Neural progenitor cell (in vitro differentiated cells): ENCODE measurements at regions not wholly inside any gene's neighbourhood (a gene's known extent, or its start where the extent isn't known, plus 50 kb on each side); places are given as distances from the start of the nearest gene placed in this dataset.

Experiments used
- DNase-seq: peaks from one replicate; pipeline ENCODE4 v3.0.0-alpha.2; 2016; ENCODE audit warnings: low spot score
- H2AFZ ChIP-seq: fragments of 200-600 bp; sonication (generic); replicated peaks from 2 replicates; pipeline ENCODE4 v1.6.1; 2016; ENCODE audit warnings: antibody characterized with exemption
- H3F3A ChIP-seq: fragments of 200-600 bp; sonication (generic); 2 replicates; pipeline ENCODE4 v1.6.1; 2016; ENCODE audit warnings: antibody characterized with exemption, low read depth
- H3K27ac ChIP-seq: fragments of 200-600 bp; sonication (generic); 2 replicates; pipeline ENCODE4 v1.5.1; 2016; ENCODE audit warnings: mild to moderate bottlenecking
- H3K27me3 ChIP-seq: fragments of 200-600 bp; sonication (generic); 2 replicates; pipeline ENCODE4 v1.6.1; 2016; ENCODE audit warnings: mild to moderate bottlenecking, moderate library complexity
- H3K36me3 ChIP-seq: fragments of 200-600 bp; sonication (generic); 2 replicates; pipeline ENCODE4 v1.5.1; 2016
- H3K4me1 ChIP-seq: fragments of 200-600 bp; sonication (generic); 2 replicates; pipeline ENCODE4 v1.6.1; 2016; ENCODE audit warnings: mixed run types
- H3K4me2 ChIP-seq: fragments of 200-600 bp; sonication (generic); 2 replicates; pipeline ENCODE4 v1.6.1; 2016
- H3K4me3 ChIP-seq: fragments of 200-600 bp; sonication (generic); 2 replicates; pipeline ENCODE4 v1.5.1; 2016
- H3K79me2 ChIP-seq: fragments of 200-600 bp; sonication (generic); 2 replicates; pipeline ENCODE4 v1.6.1; 2016; ENCODE audit warnings: low read depth
- H3K9ac ChIP-seq: fragments of 200-600 bp; sonication (generic); 2 replicates; pipeline ENCODE4 v1.6.1; 2016
- H3K9me3 ChIP-seq: fragments of 200-600 bp; sonication (generic); 2 replicates; pipeline ENCODE4 v1.5.1; 2016; ENCODE audit warnings: low read depth
- H4K20me1 ChIP-seq: fragments of 200-600 bp; sonication (generic); 2 replicates; pipeline ENCODE4 v1.6.1; 2016; ENCODE audit warnings: low read depth
- H3K27ac Mint-ChIP-seq: 3 replicates; pipeline ENCODE4 v1.8.0; 2021; ENCODE audit warnings: mixed read lengths
- H3K27me3 Mint-ChIP-seq: 2 replicates; pipeline ENCODE4 v1.8.0; 2022; ENCODE audit warnings: low read depth, mild to moderate bottlenecking, inconsistent platforms, moderate library complexity, mixed read lengths; ENCODE audit not compliant: insufficient read depth
- H3K36me3 Mint-ChIP-seq: 3 replicates; pipeline ENCODE4 v1.8.0; 2021; ENCODE audit warnings: mixed read lengths
- H3K4me1 Mint-ChIP-seq: 3 replicates; pipeline ENCODE4 v1.8.0; 2021; ENCODE audit warnings: mixed read lengths
- H3K4me3 Mint-ChIP-seq: 3 replicates; pipeline ENCODE4 v1.8.0; 2021; ENCODE audit warnings: mild to moderate bottlenecking, moderate library complexity, mixed read lengths
- H3K9me3 Mint-ChIP-seq: 3 replicates; pipeline ENCODE4 v1.8.0; 2020; ENCODE audit warnings: mixed read lengths
- CTCF ChIP-seq: fragments of 200-600 bp; sonication (generic); IDR thresholded peaks from 2 replicates; pipeline ENCODE4 v1.5.1; 2017; ENCODE audit warnings: antibody characterized with exemption, mild to moderate bottlenecking
- EZH2 ChIP-seq: fragments of 200-600 bp; sonication (generic); IDR thresholded peaks from 2 replicates; pipeline ENCODE4 v1.6.1; 2017; ENCODE audit warnings: antibody characterized with exemption, mild to moderate bottlenecking, moderate library complexity
- EZH2phosphoT487 ChIP-seq: fragments of 200-600 bp; sonication (generic); IDR thresholded peaks from 2 replicates; pipeline ENCODE4 v1.6.1; 2017; ENCODE audit warnings: antibody characterized with exemption

- Histone ChIP-seq H2AFZ (no peak overlapping the region), H4K20me1 (no peaks in the 10 kb centered on the region), H3K27ac (no peak overlapping the region), H3K36me3 (no peaks in the 10 kb centered on the region), H3K9me3 (no peaks in the 10 kb centered on the region), H3K9ac (no peak overlapping the region), H3K79me2 (no peaks in the 10 kb centered on the region), H3K4me2 (no peak overlapping the region), H3F3A (no peaks in the 10 kb centered on the region), H3K4me3 (no peak overlapping the region), H3K4me1 (no peaks in the 10 kb centered on the region), H3K27me3 (no peaks in the 10 kb centered on the region)
- Mint-ChIP-seq H3K36me3 (no peaks in the 10 kb centered on the region), H3K4me3 (no peak overlapping the region), H3K27ac (no peak overlapping the region), H3K4me1 (peaks cover 6% of the 10 kb centered on the region), H3K9me3 (no peaks in the 10 kb centered on the region), H3K27me3 (peaks cover 7% of the 10 kb centered on the region)
- DNase-seq, result no peak
- TF ChIP-seq CTCF (peak; percentile 35), EZH2 (no peak)
These were observed 667.0 kb downstream of the BCL11B start for GRCh38 chr14:98605043-98605442.

- Histone ChIP-seq H3K27me3 (no peaks in the 10 kb centered on the region), H3K4me2 (no peak overlapping the region), H3K27ac (no peak overlapping the region), H3F3A (no peaks in the 10 kb centered on the region), H3K4me3 (no peak overlapping the region), H3K4me1 (no peaks in the 10 kb centered on the region), H3K9ac (no peak overlapping the region), H3K79me2 (no peaks in the 10 kb centered on the region), H3K9me3 (no peaks in the 10 kb centered on the region), H2AFZ (peak overlapping the region; percentile 10), H3K36me3 (no peaks in the 10 kb centered on the region), H4K20me1 (no peaks in the 10 kb centered on the region)
- H3K27ac Mint-ChIP-seq, result no peak overlapping the region
- H3K4me1 Mint-ChIP-seq, result peaks cover 6% of the 10 kb centered on the region
- DNase-seq, result no peak
- peaks cover 7% of the 10 kb centered on the region for H3K27me3 Mint-ChIP-seq
- no peak for TF ChIP-seq EZH2
- TF ChIP-seq EZH2phosphoT487, result no peak
- no peak for TF ChIP-seq CTCF
- no peaks in the 10 kb centered on the region for H3K36me3 Mint-ChIP-seq
- H3K4me3 Mint-ChIP-seq, result no peak overlapping the region
- H3K9me3 Mint-ChIP-seq, result no peaks in the 10 kb centered on the region
These were observed 665.9 kb downstream of the BCL11B start for GRCh38 chr14:98606041-98606640.

GRCh38 chr14:98606816-98607215, 665.2 kb downstream of the BCL11B start:
- H3K9me3 Mint-ChIP-seq, result no peaks in the 10 kb centered on the region
- H3K27me3 Mint-ChIP-seq, result peaks cover 7% of the 10 kb centered on the region
- DNase-seq, result no peak
- no peak overlapping the region for H3K4me2 ChIP-seq
- H3K9me3 ChIP-seq, result no peaks in the 10 kb centered on the region
- H3K4me1 ChIP-seq, result no peaks in the 10 kb centered on the region
- no peak overlapping the region for H3K9ac ChIP-seq
- no peak overlapping the region for H2AFZ ChIP-seq
- H3K27ac Mint-ChIP-seq, result peak overlapping the region; percentile 88
- no peaks in the 10 kb centered on the region for H3K36me3 Mint-ChIP-seq
- no peak overlapping the region for H3K4me3 ChIP-seq
- peaks cover 6% of the 10 kb centered on the region for H3K4me1 Mint-ChIP-seq
- H3K79me2 ChIP-seq, result no peaks in the 10 kb centered on the region
- no peak for TF ChIP-seq EZH2
- no peak for TF ChIP-seq CTCF
- TF ChIP-seq EZH2phosphoT487, result no peak
- no peak overlapping the region for H3K27ac ChIP-seq
- no peaks in the 10 kb centered on the region for H4K20me1 ChIP-seq
- peaks cover 2% of the 10 kb centered on the region for H3K27me3 ChIP-seq
- no peaks in the 10 kb centered on the region for H3K36me3 ChIP-seq
- no peak overlapping the region for H3K4me3 Mint-ChIP-seq
- H3F3A ChIP-seq, result no peaks in the 10 kb centered on the region
